ENCODE measurements at regions not wholly inside any gene's neighbourhood (a gene's known extent, or its start where the extent isn't known, plus 50 kb on each side); places are given as distances from the start of the nearest gene placed in this dataset.
"Not testable (repeated sequence)": the region's sequence is repeated elsewhere in the genome, so short reads cannot be mapped to it uniquely, and the experiment has no call there.

GRCh38 chr2:121059651-121060649, 225.1 kb downstream of the TFCP2L1 start:
- H3K9me3 Mint-ChIP-seq: no peaks in the 10 kb centered on the region
- no peaks in the 10 kb centered on the region for H3K36me3 Mint-ChIP-seq
- no peaks in the 10 kb centered on the region for H3K27me3 Mint-ChIP-seq
- no peak overlapping the region for H3K27ac Mint-ChIP-seq
- H3K4me3 Mint-ChIP-seq: no peak overlapping the region
- H3K4me1 Mint-ChIP-seq: no peaks in the 10 kb centered on the region

DNA sequence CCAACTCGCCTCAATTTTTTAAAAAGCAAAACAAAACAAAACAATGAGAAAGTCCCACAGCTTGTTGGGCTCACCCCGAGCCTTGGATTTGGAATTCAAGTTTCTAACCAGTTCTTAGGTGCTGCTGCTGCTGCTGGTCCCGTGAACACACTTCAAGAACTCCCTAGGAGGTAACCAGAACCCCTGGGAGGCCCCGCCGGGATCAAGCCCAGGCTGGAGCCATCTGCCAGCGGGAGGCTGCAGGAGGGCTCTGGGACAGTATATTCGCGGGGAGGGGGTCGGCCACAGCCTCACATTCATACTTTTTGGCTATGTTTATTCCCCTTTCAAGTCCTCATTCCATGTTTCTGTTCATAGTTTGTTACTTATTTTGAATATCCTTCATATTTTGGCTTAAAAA, 223.4 kb downstream of the TFCP2L1 start:
- no peaks in the 10 kb centered on the region for H3K36me3 Mint-ChIP-seq
- no peaks in the 10 kb centered on the region for H3K9me3 Mint-ChIP-seq
- no peak overlapping the region for H3K27ac Mint-ChIP-seq
- no peaks in the 10 kb centered on the region for H3K4me1 Mint-ChIP-seq
- H3K27me3 Mint-ChIP-seq: no peaks in the 10 kb centered on the region
- H3K4me3 Mint-ChIP-seq: no peak overlapping the region

DNA sequence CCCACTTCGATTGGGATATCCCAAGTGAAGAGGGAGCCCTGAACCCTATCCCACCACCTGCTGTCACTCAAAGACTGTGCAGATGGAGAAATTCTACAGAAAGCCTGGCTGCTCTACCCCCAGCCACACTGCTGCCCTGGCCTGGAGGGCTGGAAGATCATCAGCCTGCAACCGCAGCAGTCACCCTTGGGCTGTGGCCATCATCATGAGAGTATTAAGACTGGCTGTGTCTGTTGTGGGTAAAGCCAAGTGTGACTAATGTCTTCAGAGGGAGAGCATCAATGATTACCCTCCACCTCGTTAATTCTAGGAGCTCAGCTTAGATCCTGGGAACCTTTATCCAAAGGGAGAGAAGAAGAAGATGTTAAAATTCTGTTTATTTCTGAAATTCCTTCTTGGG, 221.5 kb downstream of the TFCP2L1 start:
- Mint-ChIP-seq H3K4me1 (no peaks in the 10 kb centered on the region), H3K9me3 (no peaks in the 10 kb centered on the region), H3K27me3 (no peaks in the 10 kb centered on the region), H3K4me3 (no peak overlapping the region), H3K36me3 (no peaks in the 10 kb centered on the region), H3K27ac (no peak overlapping the region)

GRCh38 chr2:121064186-121064585, 220.8 kb downstream of the TFCP2L1 start:
- Mint-ChIP-seq H3K27me3 (no peaks in the 10 kb centered on the region), H3K4me1 (no peaks in the 10 kb centered on the region), H3K27ac (no peak overlapping the region), H3K4me3 (no peak overlapping the region), H3K36me3 (no peaks in the 10 kb centered on the region), H3K9me3 (no peaks in the 10 kb centered on the region)

DNA sequence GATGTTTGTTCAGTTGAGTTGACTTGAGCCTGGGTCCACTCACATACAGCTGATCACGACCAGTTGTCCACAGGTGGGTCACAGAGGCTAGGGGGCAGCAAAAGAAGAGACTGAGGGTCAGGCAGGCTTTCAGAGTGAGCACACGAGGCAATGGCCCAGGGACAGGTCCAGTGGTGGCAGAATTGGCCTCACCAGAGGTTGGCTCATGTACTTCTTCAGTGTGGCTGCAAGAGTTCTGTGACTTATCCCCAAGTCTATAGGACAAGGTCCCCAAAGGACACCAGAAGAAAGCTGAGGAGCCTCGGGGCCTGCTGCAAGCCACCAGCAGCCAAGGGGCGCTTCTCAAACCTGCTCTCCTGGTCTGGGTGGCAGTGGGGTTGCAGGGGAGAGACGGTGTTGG, 219.8 kb downstream of the TFCP2L1 start:
- H3K9me3 Mint-ChIP-seq: no peaks in the 10 kb centered on the region
- no peaks in the 10 kb centered on the region for H3K27me3 Mint-ChIP-seq
- H3K36me3 Mint-ChIP-seq: no peaks in the 10 kb centered on the region
- no peaks in the 10 kb centered on the region for H3K4me1 Mint-ChIP-seq
- H3K4me3 Mint-ChIP-seq: no peak overlapping the region
- no peak overlapping the region for H3K27ac Mint-ChIP-seq

DNA sequence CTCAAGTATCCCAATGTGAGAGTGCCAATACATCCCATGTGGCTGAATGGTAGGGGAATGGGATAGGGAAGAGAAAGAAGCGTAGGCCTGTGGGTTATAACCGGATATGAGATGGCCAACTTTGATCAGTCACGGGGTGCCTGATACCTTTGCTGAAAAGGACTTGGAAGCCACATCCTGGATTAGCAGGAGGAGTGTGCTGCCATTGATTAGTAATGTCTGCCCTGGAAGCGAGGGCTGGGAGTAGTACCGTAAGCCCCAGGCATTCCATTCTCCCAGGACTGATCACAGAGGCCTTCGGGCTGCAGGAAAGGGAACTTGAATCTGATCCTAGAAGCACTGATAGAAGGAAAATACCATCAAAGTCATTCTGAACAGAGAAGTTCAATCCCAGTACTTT, 218.5 kb downstream of the TFCP2L1 start:
- H3K27me3 Mint-ChIP-seq: no peaks in the 10 kb centered on the region

GRCh38 chr2:121068851-121069250, 216.2 kb downstream of the TFCP2L1 start:
- H3K4me3 Mint-ChIP-seq: no peak overlapping the region
- no peaks in the 10 kb centered on the region for H3K9me3 Mint-ChIP-seq
- H3K27ac Mint-ChIP-seq: no peak overlapping the region
- no peaks in the 10 kb centered on the region for H3K4me1 Mint-ChIP-seq
- H3K36me3 Mint-ChIP-seq: no peaks in the 10 kb centered on the region
- no peaks in the 10 kb centered on the region for H3K27me3 Mint-ChIP-seq

More for the DNA sequence above, 218.5 kb downstream of the TFCP2L1 start:
- Mint-ChIP-seq H3K36me3 (no peaks in the 10 kb centered on the region), H3K27ac (no peak overlapping the region), H3K4me1 (no peaks in the 10 kb centered on the region), H3K9me3 (no peaks in the 10 kb centered on the region), H3K4me3 (no peak overlapping the region)

DNA sequence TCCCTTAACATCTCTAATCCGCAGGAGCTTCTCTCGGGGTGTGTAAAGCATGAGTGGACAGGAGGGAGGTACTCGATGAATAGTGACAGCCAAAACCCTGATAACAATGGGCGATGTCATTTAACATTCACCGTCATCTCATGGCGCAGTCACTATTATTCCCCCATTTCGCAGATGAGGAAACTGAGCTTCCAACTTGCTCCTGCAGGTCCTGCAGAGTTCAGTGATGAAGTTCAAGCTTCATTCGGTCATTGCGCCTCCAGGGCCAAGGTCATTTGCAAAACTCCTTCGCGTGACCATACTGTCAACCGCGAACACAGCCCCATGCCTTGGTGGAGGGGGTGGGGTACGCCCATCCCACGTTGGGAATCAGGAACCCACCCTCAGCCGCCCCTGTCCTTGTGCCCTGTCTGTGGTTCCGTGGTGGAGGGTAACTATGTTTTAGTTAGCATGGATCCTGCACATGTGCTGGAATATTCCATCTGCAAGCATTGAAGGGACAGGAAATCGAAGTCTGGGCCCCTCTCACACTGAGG, 215.5 kb downstream of the TFCP2L1 start:
- no peaks in the 10 kb centered on the region for H3K9me3 Mint-ChIP-seq
- H3K27ac Mint-ChIP-seq: no peak overlapping the region
- H3K4me3 Mint-ChIP-seq: no peak overlapping the region
- peaks cover 4% of the 10 kb centered on the region for H3K27me3 Mint-ChIP-seq
- no peaks in the 10 kb centered on the region for H3K4me1 Mint-ChIP-seq
- no peaks in the 10 kb centered on the region for H3K36me3 Mint-ChIP-seq

GRCh38 chr2:121070061-121070460, 214.9 kb downstream of the TFCP2L1 start:
- not testable (repeated sequence) for H3K27me3 Mint-ChIP-seq, H3K9me3 Mint-ChIP-seq, H3K36me3 Mint-ChIP-seq, H3K27ac Mint-ChIP-seq, H3K4me1 Mint-ChIP-seq, H3K4me3 Mint-ChIP-seq

- no peak overlapping the region for H3K4me3 Mint-ChIP-seq
- H3K9me3 Mint-ChIP-seq: no peaks in the 10 kb centered on the region
- H3K27me3 Mint-ChIP-seq: peaks cover 11% of the 10 kb centered on the region
- no peaks in the 10 kb centered on the region for H3K4me1 Mint-ChIP-seq
- no peaks in the 10 kb centered on the region for H3K36me3 Mint-ChIP-seq
- no peak overlapping the region for H3K27ac Mint-ChIP-seq
Measured at GRCh38 chr2:121071034-121071504, 213.9 kb downstream of the TFCP2L1 start.

DNA sequence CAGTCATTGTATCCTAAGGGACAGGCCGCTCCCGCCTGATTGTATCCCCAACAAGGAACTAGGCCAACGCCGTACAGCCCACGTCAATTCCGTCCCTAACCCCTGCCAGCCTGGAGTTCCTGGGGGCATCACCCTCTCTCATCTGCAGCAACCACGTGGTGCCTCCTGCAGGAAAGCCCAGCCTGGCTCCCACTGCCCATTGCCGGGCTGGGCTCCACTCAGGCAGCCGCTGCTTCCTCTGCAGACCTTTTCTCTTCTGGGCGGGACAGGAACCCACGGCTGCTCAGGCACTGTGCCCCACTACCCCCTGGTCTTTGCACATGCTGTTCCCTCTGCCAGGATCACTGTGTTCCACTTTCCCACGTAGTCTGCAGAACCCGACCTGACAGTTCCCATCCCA, 212.2 kb downstream of the TFCP2L1 start:
- no peak overlapping the region for H3K27ac Mint-ChIP-seq
- H3K27me3 Mint-ChIP-seq: peaks cover 16% of the 10 kb centered on the region
- no peaks in the 10 kb centered on the region for H3K36me3 Mint-ChIP-seq
- no peaks in the 10 kb centered on the region for H3K4me1 Mint-ChIP-seq
- no peak overlapping the region for H3K4me3 Mint-ChIP-seq
- no peaks in the 10 kb centered on the region for H3K9me3 Mint-ChIP-seq

DNA sequence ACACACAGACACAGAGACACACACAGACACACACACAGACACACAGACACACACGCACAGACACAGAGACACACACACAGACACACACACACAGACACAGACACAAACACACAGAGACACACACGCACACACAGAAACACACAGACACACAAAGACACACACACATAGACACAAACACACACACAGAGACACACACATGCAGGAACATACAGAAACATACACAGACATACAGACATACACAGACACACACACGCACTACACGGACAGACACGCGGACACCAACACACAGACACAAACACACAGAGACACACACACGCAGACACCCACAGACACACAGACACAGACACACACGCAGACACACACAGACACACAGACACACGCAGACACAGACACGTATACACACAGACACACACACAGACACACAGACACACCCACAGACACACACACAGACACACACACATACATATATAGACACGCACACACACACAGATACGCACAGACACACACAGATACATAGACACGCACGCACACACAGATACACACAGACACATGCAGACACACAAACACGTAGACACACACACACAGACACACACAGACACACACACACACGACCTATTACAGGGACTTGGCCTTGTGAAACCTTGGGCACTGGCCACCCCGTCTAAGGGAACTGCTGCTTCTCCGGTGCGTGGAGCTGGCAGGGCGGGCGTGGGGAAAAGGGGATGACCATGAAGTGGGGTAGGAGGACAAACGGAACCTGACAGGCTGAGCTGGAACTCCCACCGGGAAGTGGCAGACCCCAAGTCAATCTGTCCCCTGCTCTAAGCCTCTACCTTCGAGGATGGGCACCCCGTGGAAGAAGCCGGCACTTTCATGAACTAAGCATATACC, 211.4 kb downstream of the TFCP2L1 start:
- no peak overlapping the region for H3K27ac Mint-ChIP-seq

DNA sequence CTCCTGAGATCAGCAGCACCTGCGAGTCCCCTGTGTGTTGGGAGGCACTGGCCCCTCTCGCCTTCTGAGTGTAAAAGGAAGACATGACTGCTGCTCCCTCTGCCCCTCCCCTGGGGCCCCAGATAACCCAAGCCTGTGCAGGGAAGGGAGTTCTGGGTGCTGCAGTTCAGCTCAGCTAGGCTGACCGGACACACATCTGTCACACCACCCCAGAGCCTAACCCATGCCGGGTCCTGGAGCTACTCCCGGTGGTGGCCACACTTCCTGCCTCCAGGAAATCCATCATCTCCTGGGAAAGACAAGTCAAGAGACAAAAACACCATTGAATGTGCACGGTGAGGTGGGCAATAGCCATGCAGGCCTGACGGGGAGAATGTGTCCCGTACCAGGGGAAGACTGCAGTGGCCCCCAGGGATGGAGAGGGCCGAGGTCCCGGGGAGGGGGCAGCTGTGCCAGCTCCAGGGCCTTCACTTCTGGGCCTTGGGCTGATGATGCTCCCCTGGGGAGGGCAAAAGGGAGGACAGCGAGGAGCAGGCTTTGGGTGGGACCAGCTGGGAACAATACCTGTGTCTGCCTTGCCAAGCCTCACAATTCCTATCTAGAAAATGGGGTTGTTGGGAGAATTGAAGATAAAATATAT, 210.6 kb downstream of the TFCP2L1 start:
- H3K9me3 Mint-ChIP-seq: no peaks in the 10 kb centered on the region
- no peaks in the 10 kb centered on the region for H3K36me3 Mint-ChIP-seq
- no peaks in the 10 kb centered on the region for H3K4me1 Mint-ChIP-seq
- peaks cover 16% of the 10 kb centered on the region for H3K27me3 Mint-ChIP-seq
- H3K4me3 Mint-ChIP-seq: no peak overlapping the region
- no peak overlapping the region for H3K27ac Mint-ChIP-seq

More for the DNA sequence above, 211.4 kb downstream of the TFCP2L1 start:
- no peak overlapping the region for H3K4me3 Mint-ChIP-seq
- H3K36me3 Mint-ChIP-seq: no peaks in the 10 kb centered on the region
- H3K9me3 Mint-ChIP-seq: no peaks in the 10 kb centered on the region
- H3K4me1 Mint-ChIP-seq: no peaks in the 10 kb centered on the region
- peaks cover 16% of the 10 kb centered on the region for H3K27me3 Mint-ChIP-seq

GRCh38 chr2:121075006-121075551, 209.9 kb downstream of the TFCP2L1 start:
- Mint-ChIP-seq H3K4me1 (no peaks in the 10 kb centered on the region), H3K4me3 (no peak overlapping the region), H3K36me3 (no peaks in the 10 kb centered on the region), H3K27ac (no peak overlapping the region), H3K27me3 (peaks cover 18% of the 10 kb centered on the region), H3K9me3 (no peaks in the 10 kb centered on the region)
